ENCODE measurements at regions not wholly inside any gene's neighbourhood (a gene's known extent, or its start where the extent isn't known, plus 50 kb on each side); places are given as distances from the start of the nearest gene placed in this dataset.

DNA sequence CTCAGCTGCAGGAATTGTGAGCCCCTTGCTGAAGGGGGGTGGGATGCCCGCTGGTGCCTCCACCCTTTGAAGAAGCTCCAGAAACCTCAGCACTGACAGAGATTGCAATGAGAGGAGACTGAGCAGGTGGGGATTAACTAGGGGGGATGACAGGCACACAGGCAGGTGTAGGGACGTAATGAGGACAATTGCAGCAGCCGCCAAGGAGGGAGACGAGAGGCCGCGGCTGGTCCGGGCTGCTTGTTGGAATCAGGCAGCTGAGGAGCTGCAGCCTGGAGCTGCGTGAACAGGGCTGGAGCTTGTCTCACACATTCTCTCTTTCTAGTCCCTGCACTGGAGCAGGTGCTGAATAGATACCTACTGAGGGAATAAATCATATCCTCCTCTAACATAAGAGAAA lies 122.0 kb upstream of the TCERG1L start:
- no peak overlapping the region for H3K27ac ChIP-seq (ENCODE audit: extremely low read length, insufficient read depth, low read length)
- TF ChIP-seq TBP (CRISPR knock-in tag; IDR thresholded peaks at IDR 0.05): no peak
- TF ChIP-seq MEIS1 (CRISPR knock-in tag; IDR thresholded peaks at IDR 0.05; ENCODE audit: borderline replicate concordance): no peak
- TF ChIP-seq PHF8 (CRISPR knock-in tag; IDR thresholded peaks at IDR 0.05): no peak
- TF ChIP-seq KLF11 (CRISPR knock-in tag; IDR thresholded peaks at IDR 0.05): no peak
- TF ChIP-seq TAF15 (IDR thresholded peaks at IDR 0.05; ENCODE audit: low read depth, low read length, poor library complexity, severe bottlenecking): no peak
- no peak for TF ChIP-seq SP140L (CRISPR knock-in tag; IDR thresholded peaks at IDR 0.05; ENCODE audit: borderline replicate concordance)
- no peak for TF ChIP-seq ZNF672 (CRISPR knock-in tag; IDR thresholded peaks at IDR 0.05)
- TF ChIP-seq, protein P1, sequence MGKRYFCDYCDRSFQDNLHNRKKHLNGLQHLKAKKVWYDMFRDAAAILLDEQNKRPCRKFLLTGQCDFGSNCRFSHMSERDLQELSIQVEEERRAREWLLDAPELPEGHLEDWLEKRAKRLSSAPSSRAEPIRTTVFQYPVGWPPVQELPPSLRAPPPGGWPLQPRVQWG (CRISPR knock-in tag; IDR thresholded peaks at IDR 0.05; ENCODE audit: borderline replicate concordance, low read depth): no peak
- TF ChIP-seq ZNF160 (CRISPR knock-in tag; IDR thresholded peaks at IDR 0.05): no peak
- TF ChIP-seq ZNF569 (CRISPR knock-in tag; IDR thresholded peaks at IDR 0.05; ENCODE audit: borderline replicate concordance): no peak
- no peak for TF ChIP-seq BORCS8-MEF2B (CRISPR knock-in tag; IDR thresholded peaks at IDR 0.05)
- TF ChIP-seq ZNF552 (CRISPR knock-in tag; IDR thresholded peaks at IDR 0.05; ENCODE audit: borderline replicate concordance): no peak
- TF ChIP-seq GPN1 (CRISPR knock-in tag; IDR thresholded peaks at IDR 0.05; ENCODE audit: borderline replicate concordance): no peak
- TF ChIP-seq HOXA5 (CRISPR knock-in tag; IDR thresholded peaks at IDR 0.05): no peak
- TF ChIP-seq, protein P2, sequence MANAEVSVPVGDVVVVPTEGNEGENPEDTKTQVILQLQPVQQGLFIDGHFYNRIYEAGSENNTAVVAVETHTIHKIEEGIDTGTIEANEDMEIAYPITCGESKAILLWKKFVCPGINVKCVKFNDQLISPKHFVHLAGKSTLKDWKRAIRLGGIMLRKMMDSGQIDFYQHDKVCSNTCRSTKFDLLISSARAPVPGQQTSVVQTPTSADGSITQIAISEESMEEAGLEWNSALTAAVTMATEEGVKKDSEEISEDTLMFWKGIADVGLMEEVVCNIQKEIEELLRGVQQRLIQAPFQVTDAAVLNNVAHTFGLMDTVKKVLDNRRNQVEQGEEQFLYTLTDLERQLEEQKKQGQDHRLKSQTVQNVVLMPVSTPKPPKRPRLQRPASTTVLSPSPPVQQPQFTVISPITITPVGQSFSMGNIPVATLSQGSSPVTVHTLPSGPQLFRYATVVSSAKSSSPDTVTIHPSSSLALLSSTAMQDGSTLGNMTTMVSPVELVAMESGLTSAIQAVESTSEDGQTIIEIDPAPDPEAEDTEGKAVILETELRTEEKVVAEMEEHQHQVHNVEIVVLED (CRISPR knock-in tag; IDR thresholded peaks at IDR 0.05; ENCODE audit: borderline replicate concordance): no peak
- TF ChIP-seq CENPT (CRISPR knock-in tag; IDR thresholded peaks at IDR 0.05; ENCODE audit: low read depth): no peak
- TF ChIP-seq, protein P3, sequence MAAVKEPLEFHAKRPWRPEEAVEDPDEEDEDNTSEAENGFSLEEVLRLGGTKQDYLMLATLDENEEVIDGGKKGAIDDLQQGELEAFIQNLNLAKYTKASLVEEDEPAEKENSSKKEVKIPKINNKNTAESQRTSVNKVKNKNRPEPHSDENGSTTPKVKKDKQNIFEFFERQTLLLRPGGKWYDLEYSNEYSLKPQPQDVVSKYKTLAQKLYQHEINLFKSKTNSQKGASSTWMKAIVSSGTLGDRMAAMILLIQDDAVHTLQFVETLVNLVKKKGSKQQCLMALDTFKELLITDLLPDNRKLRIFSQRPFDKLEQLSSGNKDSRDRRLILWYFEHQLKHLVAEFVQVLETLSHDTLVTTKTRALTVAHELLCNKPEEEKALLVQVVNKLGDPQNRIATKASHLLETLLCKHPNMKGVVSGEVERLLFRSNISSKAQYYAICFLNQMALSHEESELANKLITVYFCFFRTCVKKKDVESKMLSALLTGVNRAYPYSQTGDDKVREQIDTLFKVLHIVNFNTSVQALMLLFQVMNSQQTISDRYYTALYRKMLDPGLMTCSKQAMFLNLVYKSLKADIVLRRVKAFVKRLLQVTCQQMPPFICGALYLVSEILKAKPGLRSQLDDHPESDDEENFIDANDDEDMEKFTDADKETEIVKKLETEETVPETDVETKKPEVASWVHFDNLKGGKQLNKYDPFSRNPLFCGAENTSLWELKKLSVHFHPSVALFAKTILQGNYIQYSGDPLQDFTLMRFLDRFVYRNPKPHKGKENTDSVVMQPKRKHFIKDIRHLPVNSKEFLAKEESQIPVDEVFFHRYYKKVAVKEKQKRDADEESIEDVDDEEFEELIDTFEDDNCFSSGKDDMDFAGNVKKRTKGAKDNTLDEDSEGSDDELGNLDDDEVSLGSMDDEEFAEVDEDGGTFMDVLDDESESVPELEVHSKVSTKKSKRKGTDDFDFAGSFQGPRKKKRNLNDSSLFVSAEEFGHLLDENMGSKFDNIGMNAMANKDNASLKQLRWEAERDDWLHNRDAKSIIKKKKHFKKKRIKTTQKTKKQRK (IDR thresholded peaks at IDR 0.05; ENCODE audit: low read length): no peak
- TF ChIP-seq, protein P4, sequence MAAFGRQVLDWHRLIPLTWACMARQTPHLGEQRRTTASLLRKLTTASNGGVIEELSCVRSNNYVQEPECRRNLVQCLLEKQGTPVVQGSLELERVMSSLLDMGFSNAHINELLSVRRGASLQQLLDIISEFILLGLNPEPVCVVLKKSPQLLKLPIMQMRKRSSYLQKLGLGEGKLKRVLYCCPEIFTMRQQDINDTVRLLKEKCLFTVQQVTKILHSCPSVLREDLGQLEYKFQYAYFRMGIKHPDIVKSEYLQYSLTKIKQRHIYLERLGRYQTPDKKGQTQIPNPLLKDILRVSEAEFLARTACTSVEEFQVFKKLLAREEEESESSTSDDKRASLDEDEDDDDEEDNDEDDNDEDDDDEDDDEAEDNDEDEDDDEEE (CRISPR knock-in tag; IDR thresholded peaks at IDR 0.05): no peak
- no peak for TF ChIP-seq BRCA1 (CRISPR knock-in tag; IDR thresholded peaks at IDR 0.05)
- H3K4me1 ChIP-seq (ENCODE audit: insufficient read depth, low read length): no peaks in the 10 kb centered on the region
- in situ Hi-C loops (cut with HindIII; ENCODE audit: extremely low pct_ligation_motif_present, low pct_unique_long_range_greater_than_20kb): no loop called here
- 12% methylated on average over 7 of the region's 8 CpGs for WGBS (ENCODE audit: low lambda C conversion rate)
- CTCF ChIA-PET (ENCODE audit: low intra/inter-chr PET ratio, low total read pairs): no interaction called here
- H3K9me3 ChIP-seq (ENCODE audit: low read length): no peaks in the 10 kb centered on the region
- peaks cover 6 to 84% of the 10 kb centered on the region in 2 experiments for H3K27me3 ChIP-seq (ENCODE audit: control insufficient read depth in 1 of 2, insufficient read depth in 2 of 2, low read length in 2 of 2)
- POLR2A ChIA-PET: no interaction called here
- no peak for DNase-seq (ENCODE audit: low spot score)
- BruUV-seq (replicated peaks): no TSS peak
- H3K79me2 ChIP-seq (ENCODE audit: insufficient read depth, low read length): no peaks in the 10 kb centered on the region
- FAIRE-seq: no peak
- H3K36me3 ChIP-seq (replicated peaks in 1 of 2; ENCODE audit: control insufficient read depth in 1 of 2, insufficient read depth in 2 of 2, low read length in 2 of 2): no peaks in the 10 kb centered on the region
- H3K4me2 ChIP-seq (ENCODE audit: low read depth, low read length): no peak overlapping the region
- H3K4me3 ChIP-seq (replicated peaks in 1 of 3; ENCODE audit: insufficient read depth in 1 of 3, low read depth in 2 of 3, low read length in 3 of 3): no peak overlapping the region
- intact Hi-C loops (cut with micrococcal nuclease; ENCODE audit: unreplicated experiment): no loop called here
- H4K20me1 ChIP-seq (ENCODE audit: insufficient read depth, low read length): no peaks in the 10 kb centered on the region
- no peak overlapping the region for H2AFZ ChIP-seq (ENCODE audit: low read length)
- no peak overlapping the region for H3K9ac ChIP-seq (ENCODE audit: insufficient read depth, low read depth, low read length)
- ATAC-seq: no peak
